H1 (cell line): ENCODE measurements at regions not wholly inside any gene's neighbourhood (a gene's known extent, or its start where the extent isn't known, plus 50 kb on each side); places are given as distances from the start of the nearest gene placed in this dataset.
A peak's percentile ranks its signal among the peaks of the same experiment; 100 is the strongest.

Source experiments
- CTCF ChIA-PET: fragments of 300-600 bp; sonication (Branson Sonifier 250); formaldehyde crosslinking; loops from one replicate; lab custom pipeline; 2021; ENCODE audit not compliant: partially characterized antibody; lab: Charles Lee
- POLR2A ChIA-PET: fragments of 300-600 bp; sonication (Branson Sonifier 250); formaldehyde crosslinking; loops from one replicate; lab custom pipeline; 2021; ENCODE audit warnings: inconsistent platforms; ENCODE audit not compliant: partially characterized antibody; lab: Charles Lee
- DNase-seq, 2 experiments: peaks; one replicate each; pipeline versions ENCODE4 v3.0.0 to v3.0.0-alpha.2; 2010 to 2022; ENCODE audit warnings: low spot score in 2 of 2, low read depth in 1 of 2, mixed read lengths in 1 of 2
- FAIRE-seq: peaks from 2 replicates; lab custom pipeline; 2011; peaks lifted over from hg19 to GRCh38; lab: Jason Lieb, UNC
- H2AFZ ChIP-seq: 2 replicates; pipeline ENCODE4 v1.8.1; 2012; ENCODE audit warnings: low read length, inconsistent platforms
- H2AK5ac ChIP-seq: 2 replicates; pipeline ENCODE4 v1.6.1; 2013; ENCODE audit warnings: low read depth, low read length
- H2BK120ac ChIP-seq: replicated peaks from 2 replicates; pipeline ENCODE3; 2013; ENCODE audit warnings: low read depth, low read length, inconsistent platforms
- H2BK12ac ChIP-seq: 2 replicates; pipeline ENCODE4 v1.6.1; 2013; ENCODE audit warnings: low read depth, low read length
- H2BK15ac ChIP-seq: 2 replicates; pipeline ENCODE4 v1.6.1; 2013; ENCODE audit warnings: low read length
- H2BK20ac ChIP-seq: 2 replicates; pipeline ENCODE4 v1.6.1; 2013; ENCODE audit warnings: low read length
- H2BK5ac ChIP-seq: 2 replicates; pipeline ENCODE4 v1.6.1; 2013; ENCODE audit warnings: low read depth, low read length
- H3K14ac ChIP-seq: 2 replicates; pipeline ENCODE4 v1.6.1; 2013; ENCODE audit warnings: inconsistent platforms; ENCODE audit not compliant: insufficient read length
- H3K18ac ChIP-seq: 2 replicates; pipeline ENCODE4 v1.6.1; 2013; ENCODE audit warnings: low read length; ENCODE audit errors: extremely low read depth
- H3K23ac ChIP-seq: 2 replicates; pipeline ENCODE4 v1.6.1; 2013; ENCODE audit warnings: inconsistent platforms; ENCODE audit not compliant: insufficient read length
- H3K23me2 ChIP-seq: 2 replicates; pipeline ENCODE4 v1.6.1; 2013; ENCODE audit warnings: low read depth, low read length
- H3K27ac ChIP-seq: 2 replicates; pipeline ENCODE4 v1.6.1; 2011; ENCODE audit warnings: low read depth, low read length, inconsistent platforms
- H3K27me3 ChIP-seq, 4 experiments: replicated peaks in 1 of 4; 1 replicate in 1 of 4; 2 replicates in 3 of 4; pipeline versions ENCODE4 v1.6.1 to v1.8.1; 2011 to 2013; ENCODE audit warnings: low read length in 3 of 4, mild to moderate bottlenecking in 3 of 4, inconsistent platforms in 2 of 4, mixed read lengths in 2 of 4, moderate library complexity in 1 of 4; ENCODE audit not compliant: control insufficient read depth in 3 of 4, insufficient read depth in 3 of 4; ENCODE audit errors: extremely low read depth in 1 of 4
- H3K36me3 ChIP-seq, 4 experiments: 2 replicates each; pipeline versions ENCODE4 v1.6.1 to v1.8.1; 2011 to 2013; ENCODE audit warnings: mild to moderate bottlenecking in 4 of 4, low read length in 3 of 4, moderate library complexity in 2 of 4, control low read depth in 1 of 4, inconsistent platforms in 1 of 4; ENCODE audit not compliant: insufficient read depth in 4 of 4, control insufficient read depth in 2 of 4
- H3K4ac ChIP-seq: replicated peaks from 2 replicates; pipeline ENCODE3; 2013; ENCODE audit warnings: low read length, low read depth, mixed read lengths, inconsistent platforms; ENCODE audit not compliant: insufficient read length
- H3K4me1 ChIP-seq, 4 experiments: replicated peaks in 1 of 4; 1 replicate in 1 of 4; 2 replicates in 3 of 4; pipeline versions ENCODE4 v1.6.1 to v1.8.1; 2011 to 2013; ENCODE audit warnings: low read length in 3 of 4, inconsistent platforms in 2 of 4, mixed read lengths in 1 of 4; ENCODE audit not compliant: insufficient read depth in 4 of 4, control insufficient read depth in 3 of 4
- H3K4me2 ChIP-seq, 2 experiments: 2 replicates each; pipeline versions ENCODE4 v1.6.1 to v1.8.1; 2011 to 2013; ENCODE audit warnings: low read depth in 2 of 2, low read length in 2 of 2, control low read depth in 1 of 2, inconsistent platforms in 1 of 2, mild to moderate bottlenecking in 1 of 2; ENCODE audit not compliant: insufficient read depth in 1 of 2
- H3K4me3 ChIP-seq, 4 experiments: fragments of 200-600, 300-600 bp in 1 of 4; sonication (generic), shearing (Covaris generic), sonication (Bioruptor Twin) in 1 of 4; 2 replicates each; pipeline versions ENCODE4 v1.5.1 to v1.8.1; 2011 to 2016; ENCODE audit warnings: low read length in 4 of 4, low read depth in 3 of 4, control low read depth in 2 of 4, inconsistent platforms in 2 of 4, mild to moderate bottlenecking in 2 of 4, mixed read lengths in 1 of 4, moderate library complexity in 1 of 4; ENCODE audit not compliant: insufficient read depth in 2 of 4; ENCODE audit errors: extremely low read depth in 1 of 4
- H3K56ac ChIP-seq: replicated peaks from 2 replicates; pipeline ENCODE3; 2013; ENCODE audit warnings: low read depth, mild to moderate bottlenecking, mixed read lengths, low read length, inconsistent platforms; ENCODE audit not compliant: insufficient read length
- H3K79me1 ChIP-seq: 2 replicates; pipeline ENCODE4 v1.6.1; 2013; ENCODE audit warnings: low read depth, low read length, control low read depth
- H3K79me2 ChIP-seq, 2 experiments: 2 replicates each; pipeline versions ENCODE4 v1.6.1 to v1.8.1; 2012 to 2013; ENCODE audit warnings: low read length in 2 of 2, mild to moderate bottlenecking in 2 of 2, inconsistent platforms in 1 of 2; ENCODE audit not compliant: insufficient read depth in 2 of 2, control insufficient read depth in 1 of 2
- H3K9ac ChIP-seq, 4 experiments: replicated peaks in 1 of 4; 1 replicate in 1 of 4; 2 replicates in 3 of 4; pipeline versions ENCODE4 v1.6.1 to v1.8.1; 2011 to 2013; ENCODE audit warnings: low read depth in 3 of 4, low read length in 3 of 4, control low read depth in 2 of 4, mild to moderate bottlenecking in 2 of 4, moderate library complexity in 2 of 4, inconsistent platforms in 1 of 4; ENCODE audit errors: extremely low read depth in 1 of 4
- H3K9me3 ChIP-seq, 2 experiments: 2 replicates each; pipeline versions ENCODE4 v1.6.1 to v1.8.1; 2012 to 2013; ENCODE audit warnings: mild to moderate bottlenecking in 2 of 2, moderate library complexity in 2 of 2, control low read depth in 1 of 2, inconsistent platforms in 1 of 2, low read depth in 1 of 2, low read length in 1 of 2, mixed read lengths in 1 of 2; ENCODE audit not compliant: insufficient read depth in 2 of 2
- H4K20me1 ChIP-seq, 2 experiments: replicated peaks in 1 of 2; 2 replicates each; pipeline versions ENCODE3 to v1.8.1; 2011 to 2013; ENCODE audit warnings: inconsistent platforms in 2 of 2, low read length in 2 of 2, mild to moderate bottlenecking in 1 of 2; ENCODE audit not compliant: insufficient read depth in 2 of 2, control insufficient read depth in 1 of 2
- H4K5ac ChIP-seq: 2 replicates; pipeline ENCODE4 v1.6.1; 2013; ENCODE audit warnings: low read length, low read depth, mixed read lengths, inconsistent platforms; ENCODE audit not compliant: insufficient read length
- H4K8ac ChIP-seq: 2 replicates; pipeline ENCODE4 v1.8.0; 2013; ENCODE audit warnings: mild to moderate bottlenecking, moderate library complexity, low read length, inconsistent platforms; ENCODE audit not compliant: insufficient read depth; ENCODE audit errors: extremely low read depth
- H4K91ac ChIP-seq: replicated peaks from 2 replicates; pipeline ENCODE3; 2013; ENCODE audit warnings: low read length, mixed read lengths, inconsistent platforms; ENCODE audit not compliant: insufficient read length
- NRF1 ChIP-seq: IDR thresholded peaks from 2 replicates; pipeline ENCODE4 v1.6.1; 2011; ENCODE audit warnings: mild to moderate bottlenecking, low read depth, low read length, improper control_type of control experiment
- POLR2AphosphoS5 ChIP-seq: IDR thresholded peaks from 2 replicates; pipeline ENCODE4 v1.6.1; 2011; ENCODE audit warnings: low read depth, low read length
- RNF2 ChIP-seq: fragments of 200-900, 300-1000 bp; sonication (generic); IDR thresholded peaks from 2 replicates; pipeline ENCODE4 v1.7.1; 2016; ENCODE audit warnings: borderline replicate concordance, low read depth, mild to moderate bottlenecking, antibody characterized with exemption, low read length; ENCODE audit not compliant: poor library complexity, severe bottlenecking; ENCODE audit errors: missing control alignments
- WGBS, 2 experiments: shearing (Covaris generic) in 1 of 2; methylation state at CpG; one replicate each; pipeline versions ENCODE4 v1.1.6 to v1.1.7; 2013 to 2015; ENCODE audit warnings: low lambda C conversion rate in 2 of 2, mixed read lengths in 2 of 2, inconsistent platforms in 1 of 2, low coverage in 1 of 2, missing lambda C conversion rate in 1 of 2; ENCODE audit not compliant: insufficient replicate concordance in 2 of 2, insufficient coverage in 1 of 2, insufficient read length in 1 of 2; ENCODE audit errors: extremely low coverage in 1 of 2, missing lambda C conversion rate in 1 of 2; 5-methylcytosine and 5-hydroxymethylcytosine counted together

GRCh38 chr3:10764259-10765051 lies 51.6 kb upstream of the SLC6A11 start:
- H4K8ac ChIP-seq: peak overlapping the region; percentile 32
- H2BK12ac ChIP-seq: no peak overlapping the region
- H3K56ac ChIP-seq: no peak overlapping the region
- no peak overlapping the region for H3K18ac ChIP-seq
- no peaks in the 10 kb centered on the region for H3K79me2 ChIP-seq
- H2BK20ac ChIP-seq: no peak overlapping the region
- H3K14ac ChIP-seq: no peak overlapping the region
- no peak overlapping the region for H2BK5ac ChIP-seq
- TF ChIP-seq NRF1 (no peak), POLR2AphosphoS5 (no peak), RNF2 (no peak)
- H3K79me1 ChIP-seq: no peaks in the 10 kb centered on the region
- H4K91ac ChIP-seq: no peak overlapping the region
- no peak for FAIRE-seq
- no peak overlapping the region for H3K4ac ChIP-seq
- WGBS, 2 experiments: 76% methylated on average over 26 of the region's 32 CpGs; no CpG with 5 or more reads in 1 of the 2 experiments
- H2AK5ac ChIP-seq: no peak overlapping the region
- peaks cover 0 to 7% (median 3%) of the 10 kb centered on the region in 4 experiments; a peak in 3 of 7 replicates for H3K4me1 ChIP-seq
- H3K27ac ChIP-seq: no peak overlapping the region
- CTCF ChIA-PET: interaction anchor here (0.9 to 14.4 kb wide), 12 partner anchors 5 to 296 kb away, joined by 3 to 193 read pairs (median 4); no protein-coding TSS in a partner anchor
- no peak overlapping the region for H3K23ac ChIP-seq
- no peak overlapping the region for H3K9ac ChIP-seq
- H3K27me3 ChIP-seq: no peaks in the 10 kb centered on the region; a peak in 1 of 7 replicates
- peak overlapping the region in 1 of 2 experiments; percentile 23; a peak in 1 of 4 replicates for H3K4me2 ChIP-seq
- no peak overlapping the region for H2BK120ac ChIP-seq
- H3K4me3 ChIP-seq: no peak overlapping the region
- no peaks in the 10 kb centered on the region for H3K9me3 ChIP-seq
- POLR2A ChIA-PET: interaction anchor here (0.8 kb wide), 1 partner anchor 15 kb away, joined by 3 read pairs; no protein-coding TSS in a partner anchor
- H2BK15ac ChIP-seq: no peak overlapping the region
- H3K36me3 ChIP-seq: no peaks in the 10 kb centered on the region
- H3K23me2 ChIP-seq: no peaks in the 10 kb centered on the region
- H4K20me1 ChIP-seq: no peaks in the 10 kb centered on the region
- DNase-seq: peak in 1 of 2 experiments; percentile 55
- no peak overlapping the region for H4K5ac ChIP-seq
- H2AFZ ChIP-seq: peak overlapping the region; percentile 26; the same call in 1 of the 2 replicates
